ENCODE measurements at regions not wholly inside any gene's neighbourhood (a gene's known extent, or its start where the extent isn't known, plus 50 kb on each side); places are given as distances from the start of the nearest gene placed in this dataset.

- Histone ChIP-seq H3K9me2 (no peaks in the 10 kb centered on the region), H3K9me3 (no peaks in the 10 kb centered on the region), H4K20me1 (ENCODE audit: insufficient read depth) (no peaks in the 10 kb centered on the region), H3K4me3 (ENCODE audit: low read depth in 2 of 2, low read length in 1 of 2) (no peak overlapping the region), H3K4me1 (ENCODE audit: control insufficient read depth in 1 of 2, insufficient read depth in 2 of 2, low read depth in 1 of 2, low read length in 1 of 2) (peaks cover 0 to 15% of the 10 kb centered on the region in 2 experiments; a peak in 2 of 4 replicates), H3K27ac (ENCODE audit: low read depth in 2 of 2, low read length in 1 of 2) (no peak overlapping the region), H3K79me2 (ENCODE audit: insufficient read depth) (no peaks in the 10 kb centered on the region), H3K4me2 (no peak overlapping the region), H3F3A (replicated peaks; ENCODE audit: insufficient read depth) (peaks cover 5% of the 10 kb centered on the region), H3K27me3 (ENCODE audit: insufficient read depth) (no peaks in the 10 kb centered on the region), H3K36me3 (replicated peaks in 1 of 2; ENCODE audit: control insufficient read depth in 1 of 2, insufficient read depth in 2 of 2, low read length in 1 of 2) (no peaks in the 10 kb centered on the region), H2AFZ (ENCODE audit: low read depth) (no peak overlapping the region), H3K9ac (no peak overlapping the region)
- ChIA-PET CTCF (interaction anchor here (1.6 kb wide), 1 partner anchor 53 kb away, joined by 5 read pairs; no protein-coding TSS in a partner anchor), POLR2A (no interaction called here)
- 68% methylated on average over 10 of the region's 12 CpGs for WGBS (ENCODE audit: low lambda C conversion rate)
- DNase-seq, result no peak
- TF ChIP-seq GATA2 (CRISPR knock-in tag; IDR thresholded peaks at IDR 0.05) (no peak), FOXM1 (IDR thresholded peaks at IDR 0.05; ENCODE audit: low read depth) (no peak), TAF1 (IDR thresholded peaks at IDR 0.05; ENCODE audit: borderline replicate concordance, low read depth, low read length) (no peak), POLR2AphosphoS5 (IDR thresholded peaks at IDR 0.05; ENCODE audit: low read depth, low read length) (no peak), TEAD4 (IDR thresholded peaks at IDR 0.05; ENCODE audit: borderline replicate concordance, insufficient read depth) (no peak), REST (IDR thresholded peaks at IDR 0.05; ENCODE audit: low read depth, low read length) (no peak), NFIC (IDR thresholded peaks at IDR 0.05; ENCODE audit: borderline replicate concordance) (no peak), SMC3 (IDR thresholded peaks at IDR 0.05; ENCODE audit: low read depth, low read length) (no peak), RAD21 (IDR thresholded peaks at IDR 0.05; ENCODE audit: low read length) (no peak), JUND (IDR thresholded peaks at IDR 0.05) (no peak), RXRA (IDR thresholded peaks at IDR 0.05; ENCODE audit: borderline replicate concordance, low read depth) (no peak), EP300 (IDR thresholded peaks at IDR 0.05; ENCODE audit: borderline replicate concordance in 1 of 2, low read depth in 1 of 2, low read length in 1 of 2) (no peak), RFX5 (IDR thresholded peaks at IDR 0.05; ENCODE audit: low read length) (no peak), IRF3 (IDR thresholded peaks at IDR 0.05; ENCODE audit: low read depth, low read length) (no peak), TCF12 (IDR thresholded peaks at IDR 0.05) (no peak), RCOR1 (IDR thresholded peaks at IDR 0.05; ENCODE audit: low read length) (no peak), PBX3 (IDR thresholded peaks at IDR 0.05) (no peak), SIN3A (IDR thresholded peaks at IDR 0.05; ENCODE audit: borderline replicate concordance, low read depth, low read length) (no peak)
These were observed 117.9 kb downstream of the CYLD start for GRCh38 chr16:50859628-50860360.

All from SK-N-SH (cell line).